ENCODE measurements at regions not wholly inside any gene's neighbourhood (a gene's known extent, or its start where the extent isn't known, plus 50 kb on each side); places are given as distances from the start of the nearest gene placed in this dataset.

- CTCF ChIA-PET, result no interaction called here
- H3K36me3 Mint-ChIP-seq (ENCODE audit: low read depth), result no peaks in the 10 kb centered on the region
- no peaks in the 10 kb centered on the region for H3K4me1 Mint-ChIP-seq
- H3K27me3 Mint-ChIP-seq, result peaks cover 6% of the 10 kb centered on the region
- H3K9me3 Mint-ChIP-seq, result peaks cover 2% of the 10 kb centered on the region
- no peak overlapping the region for H3K27ac Mint-ChIP-seq
- H3K4me3 Mint-ChIP-seq, result no peak overlapping the region
- DNase-seq, result no peak
- POLR2A ChIA-PET, result no interaction called here
Observed at GRCh38 chr10:29166713-29167112, 122.2 kb upstream of the LYZL1 start.

- CTCF ChIA-PET, result interaction anchor here (1.1 kb wide), 1 partner anchor 41 kb away, joined by 3 read pairs; no protein-coding TSS in a partner anchor
- Mint-ChIP-seq H3K4me3 (no peak overlapping the region), H3K9me3 (peaks cover 5% of the 10 kb centered on the region), H3K27me3 (peaks cover 4% of the 10 kb centered on the region), H3K36me3 (ENCODE audit: low read depth) (no peaks in the 10 kb centered on the region), H3K4me1 (no peaks in the 10 kb centered on the region), H3K27ac (no peak overlapping the region)
- no peak for DNase-seq
- POLR2A ChIA-PET, result no interaction called here
Observed at GRCh38 chr10:29169021-29169420, 119.8 kb upstream of the LYZL1 start.

- Mint-ChIP-seq H3K36me3 (ENCODE audit: low read depth) (no peaks in the 10 kb centered on the region), H3K4me1 (no peaks in the 10 kb centered on the region), H3K27me3 (no peaks in the 10 kb centered on the region), H3K9me3 (peaks cover 8% of the 10 kb centered on the region), H3K27ac (no peak overlapping the region), H3K4me3 (no peak overlapping the region)
- ChIA-PET CTCF (interaction anchor here (1.6 kb wide), 1 partner anchor 13 kb away, joined by 3 read pairs; no protein-coding TSS in a partner anchor), POLR2A (no interaction called here)
- DNase-seq, result no peak
Observed at GRCh38 chr10:29171717-29172116, 117.2 kb upstream of the LYZL1 start.

- Mint-ChIP-seq H3K9me3 (peaks cover 8% of the 10 kb centered on the region), H3K36me3 (ENCODE audit: low read depth) (no peaks in the 10 kb centered on the region), H3K27ac (no peak overlapping the region), H3K4me3 (no peak overlapping the region), H3K27me3 (peaks cover 10% of the 10 kb centered on the region), H3K4me1 (no peaks in the 10 kb centered on the region)
- DNase-seq, result no peak
- CTCF ChIA-PET, result no interaction called here
- POLR2A ChIA-PET, result no interaction called here
Observed at GRCh38 chr10:29174389-29174788, 114.5 kb upstream of the LYZL1 start.

- Mint-ChIP-seq H3K4me3 (no peak overlapping the region), H3K36me3 (ENCODE audit: low read depth) (no peaks in the 10 kb centered on the region), H3K27me3 (peaks cover 10% of the 10 kb centered on the region), H3K4me1 (no peaks in the 10 kb centered on the region), H3K9me3 (peaks cover 5% of the 10 kb centered on the region), H3K27ac (no peak overlapping the region)
- ChIA-PET POLR2A (no interaction called here), CTCF (no interaction called here)
- DNase-seq, result no peak
Observed at GRCh38 chr10:29176845-29177832, 111.7 kb upstream of the LYZL1 start.

- ChIA-PET CTCF (no interaction called here), POLR2A (no interaction called here)
- H3K27me3 Mint-ChIP-seq, result peaks cover 12% of the 10 kb centered on the region
Observed at GRCh38 chr10:29181936-29182335, 106.9 kb upstream of the LYZL1 start.

GRCh38 chr10:29183301-29183945 lies 105.4 kb upstream of the LYZL1 start:
- Mint-ChIP-seq H3K9me3 (no peaks in the 10 kb centered on the region), H3K4me1 (no peaks in the 10 kb centered on the region), H3K27ac (no peak overlapping the region), H3K4me3 (no peak overlapping the region), H3K36me3 (ENCODE audit: low read depth) (no peaks in the 10 kb centered on the region), H3K27me3 (peaks cover 6% of the 10 kb centered on the region)
- ChIA-PET CTCF (no interaction called here), POLR2A (no interaction called here)
- DNase-seq, result no peak

More at GRCh38 chr10:29181936-29182335, 106.9 kb upstream of the LYZL1 start:
- no peak for DNase-seq
- Mint-ChIP-seq H3K27ac (no peak overlapping the region), H3K9me3 (no peaks in the 10 kb centered on the region), H3K4me1 (no peaks in the 10 kb centered on the region), H3K4me3 (no peak overlapping the region), H3K36me3 (ENCODE audit: low read depth) (no peaks in the 10 kb centered on the region)

- POLR2A ChIA-PET, result no interaction called here
- H3K9me3 Mint-ChIP-seq, result no peaks in the 10 kb centered on the region
- no peak overlapping the region for H3K4me3 Mint-ChIP-seq
- no peak overlapping the region for H3K27ac Mint-ChIP-seq
- H3K27me3 Mint-ChIP-seq, result peaks cover 2% of the 10 kb centered on the region
- H3K4me1 Mint-ChIP-seq, result no peaks in the 10 kb centered on the region
- DNase-seq, result no peak
- H3K36me3 Mint-ChIP-seq (ENCODE audit: low read depth), result no peaks in the 10 kb centered on the region
- CTCF ChIA-PET, result interaction anchor here (1.7 kb wide), 1 partner anchor 13 kb away, joined by 3 read pairs; no protein-coding TSS in a partner anchor
Observed at GRCh38 chr10:29184205-29185000, 104.5 kb upstream of the LYZL1 start.

- H3K27me3 Mint-ChIP-seq, result peaks cover 2% of the 10 kb centered on the region
Observed at GRCh38 chr10:29185050-29185449, 103.8 kb upstream of the LYZL1 start.

GRCh38 chr10:29186221-29186620 lies 102.6 kb upstream of the LYZL1 start:
- CTCF ChIA-PET, result no interaction called here
- Mint-ChIP-seq H3K27me3 (peaks cover 2% of the 10 kb centered on the region), H3K4me1 (no peaks in the 10 kb centered on the region), H3K4me3 (no peak overlapping the region), H3K9me3 (no peaks in the 10 kb centered on the region), H3K36me3 (ENCODE audit: low read depth) (no peaks in the 10 kb centered on the region), H3K27ac (no peak overlapping the region)
- DNase-seq, result no peak
- POLR2A ChIA-PET, result no interaction called here

More at GRCh38 chr10:29185050-29185449, 103.8 kb upstream of the LYZL1 start:
- no peak overlapping the region for H3K4me3 Mint-ChIP-seq
- H3K36me3 Mint-ChIP-seq (ENCODE audit: low read depth), result no peaks in the 10 kb centered on the region
- ChIA-PET POLR2A (no interaction called here), CTCF (interaction anchor here (1.7 kb wide), 1 partner anchor 13 kb away, joined by 3 read pairs; no protein-coding TSS in a partner anchor)
- H3K4me1 Mint-ChIP-seq, result no peaks in the 10 kb centered on the region
- H3K27ac Mint-ChIP-seq, result no peak overlapping the region
- H3K9me3 Mint-ChIP-seq, result no peaks in the 10 kb centered on the region
- no peak for DNase-seq

GRCh38 chr10:29189256-29189655 lies 99.6 kb upstream of the LYZL1 start:
- POLR2A ChIA-PET, result no interaction called here
- Mint-ChIP-seq H3K36me3 (ENCODE audit: low read depth) (no peaks in the 10 kb centered on the region), H3K27ac (no peak overlapping the region), H3K4me1 (no peaks in the 10 kb centered on the region), H3K27me3 (no peaks in the 10 kb centered on the region), H3K4me3 (no peak overlapping the region), H3K9me3 (no peaks in the 10 kb centered on the region)
- DNase-seq, result no peak
- CTCF ChIA-PET, result no interaction called here

GRCh38 chr10:29191674-29192073 lies 97.2 kb upstream of the LYZL1 start:
- Mint-ChIP-seq H3K9me3 (no peaks in the 10 kb centered on the region), H3K27ac (no peak overlapping the region), H3K4me3 (no peak overlapping the region), H3K4me1 (no peaks in the 10 kb centered on the region), H3K36me3 (ENCODE audit: low read depth) (no peaks in the 10 kb centered on the region), H3K27me3 (no peaks in the 10 kb centered on the region)
- POLR2A ChIA-PET, result no interaction called here
- DNase-seq, result no peak
- CTCF ChIA-PET, result no interaction called here

- no peak overlapping the region for H3K27ac Mint-ChIP-seq
- H3K4me1 Mint-ChIP-seq, result no peaks in the 10 kb centered on the region
- ChIA-PET POLR2A (no interaction called here), CTCF (no interaction called here)
- DNase-seq, result no peak
- H3K36me3 Mint-ChIP-seq (ENCODE audit: low read depth), result no peaks in the 10 kb centered on the region
- H3K4me3 Mint-ChIP-seq, result no peak overlapping the region
- H3K27me3 Mint-ChIP-seq, result peaks cover 5% of the 10 kb centered on the region
- no peaks in the 10 kb centered on the region for H3K9me3 Mint-ChIP-seq
Observed at GRCh38 chr10:29199339-29199738, 89.5 kb upstream of the LYZL1 start.
